SH-SY5Y (cell line): ENCODE measurements at regions not wholly inside any gene's neighbourhood (a gene's known extent, or its start where the extent isn't known, plus 50 kb on each side); places are given as distances from the start of the nearest gene placed in this dataset.

Experiments
- GATA2 ChIP-seq: IDR thresholded peaks from 2 replicates; pipeline ENCODE4 v1.6.1; 2011; ENCODE audit warnings: mild to moderate bottlenecking, low read depth, low read length
- GATA3 ChIP-seq: IDR thresholded peaks from 2 replicates; pipeline ENCODE4 v1.6.1; 2011; ENCODE audit warnings: low read depth, mild to moderate bottlenecking, low read length, moderate library complexity

GRCh38 chr22:22184277-22184807, 60.2 kb upstream of the VPREB1 start:
- TF ChIP-seq GATA2 (no peak), GATA3 (no peak)
